Heart left ventricle (tissue), 16 donors: ENCODE measurements at regions not wholly inside any gene's neighbourhood (a gene's known extent, or its start where the extent isn't known, plus 50 kb on each side); places are given as distances from the start of the nearest gene placed in this dataset.

Experiments
- ATAC-seq, 4 donors: fragments of 200-7000 bp; cut with Tn5 transposase; one replicate each; pipeline ENCODE4 v1.9.1; 2020 to 2022; ENCODE audit warnings: moderate library complexity in 4 of 4, mild to moderate bottlenecking in 3 of 4, moderate number of reproducible peaks in 1 of 4
- DNase-seq, 5 donors: peaks; one replicate each; pipeline ENCODE4 v3.0.0-alpha.2; 2020
- H3K27ac ChIP-seq, 12 donors: fragments of 200-600 bp; sonication (generic) in 4 of 12; one replicate each; pipeline versions ENCODE4 v1.5.0 to v1.8.0; 2016 to 2022; ENCODE audit warnings: mild to moderate bottlenecking in 2 of 12
- H3K27me3 ChIP-seq, 9 donors: fragments of 200-600 bp; sonication (generic) in 2 of 9; one replicate each; pipeline versions ENCODE4 v1.5.1 to v1.8.0; 2016 to 2022; ENCODE audit warnings: mild to moderate bottlenecking in 3 of 9
- H3K36me3 ChIP-seq, 9 donors: fragments of 200-600 bp; sonication (generic) in 2 of 9; one replicate each; pipeline versions ENCODE4 v1.5.0 to v1.8.0; 2018 to 2022; ENCODE audit warnings: mild to moderate bottlenecking in 2 of 9
- H3K4me1 ChIP-seq, 12 donors: fragments of 200-600 bp; sonication (generic) in 4 of 12; one replicate each; pipeline versions ENCODE4 v1.5.0 to v1.8.0; 2016 to 2022; ENCODE audit warnings: mild to moderate bottlenecking in 3 of 12
- H3K4me3 ChIP-seq, 12 donors: fragments of 200-600 bp; sonication (generic) in 4 of 12; one replicate each; pipeline versions ENCODE4 v1.5.0 to v1.8.0; 2017 to 2022; ENCODE audit warnings: mild to moderate bottlenecking in 9 of 12, moderate library complexity in 4 of 12
- H3K9me3 ChIP-seq, 12 donors: fragments of 200-600 bp; sonication (generic) in 4 of 12; one replicate each; pipeline versions ENCODE4 v1.5.0 to v1.8.0; 2016 to 2022; ENCODE audit warnings: mild to moderate bottlenecking in 1 of 12
- POLR2A ChIP-seq, 2 donors: fragments of 450-650 bp; IDR thresholded peaks; one replicate each; pipeline ENCODE4 v1.6.1; 2017; ENCODE audit warnings: antibody characterized with exemption in 2 of 2, mild to moderate bottlenecking in 2 of 2, moderate library complexity in 2 of 2
- WGBS, 4 donors: extraction: QIAGEN DNeasy Blood & Tissue Kit in 2 of 4; methylation state at CpG; one replicate each; pipeline versions ENCODE4 v1.1.5 to v1.1.7; 2013 to 2018; 5-methylcytosine and 5-hydroxymethylcytosine counted together
- intact Hi-C, 10 donors: fragments of 100-400 bp; cut with DNase I; formaldehyde crosslinking; loops; one replicate each; pipeline versions ENCODE4 v1.11.1 to v1.14.2; 2022
- TF ChIP-seq, protein P1 (sequence below), 12 donors: fragments of 200-600 bp; sonication (generic) in 4 of 12; IDR thresholded peaks; one replicate each; pipeline versions ENCODE4 v1.5.0 to v1.8.0; 2018 to 2022; ENCODE audit warnings: antibody characterized with exemption in 12 of 12, mild to moderate bottlenecking in 5 of 12
- donor health status: ischemic (EF 13 %, LVEDD 7.1; RV severe dilation, severe dysfunction).
- donor health status: healthy with polysubstance abuse.
- donor health status: DM: no; HTN: yes; CAD: no.
- donor health status: DM: no; HTN: no; CAD: no.
- donor health status: ischemic (EF 25% LVEDD 6.9; RV normal size, moderate dysfunction).
- donor health status: ischemic (EF 25% LVEDD 5.7; RV mildly dilated, moderate dysfunction).
- donor health status: healthy.
- donor health status: DM: yes; HTN: yes; CAD: no.
- donor health status: ischemic (EF 35%, LVEDD 5.7; RV mildly dilated, moderate dysfunction).
- donor health status: nonischemic (EF 11% LVEDD 7.7; RV severe dilation, severe dysfunction).
- donor health status: DM: yes; HTN: yes; CAD: no.
- donor health status: PGD.
- donor health status: ischemic (EF 29% LVEDD 5.4; RV normal size, mild dysfunction).
- donor health status: nonischemic (EF 23%, LVEDD 6.1; RV moderate dilation, normal function).

DNA sequence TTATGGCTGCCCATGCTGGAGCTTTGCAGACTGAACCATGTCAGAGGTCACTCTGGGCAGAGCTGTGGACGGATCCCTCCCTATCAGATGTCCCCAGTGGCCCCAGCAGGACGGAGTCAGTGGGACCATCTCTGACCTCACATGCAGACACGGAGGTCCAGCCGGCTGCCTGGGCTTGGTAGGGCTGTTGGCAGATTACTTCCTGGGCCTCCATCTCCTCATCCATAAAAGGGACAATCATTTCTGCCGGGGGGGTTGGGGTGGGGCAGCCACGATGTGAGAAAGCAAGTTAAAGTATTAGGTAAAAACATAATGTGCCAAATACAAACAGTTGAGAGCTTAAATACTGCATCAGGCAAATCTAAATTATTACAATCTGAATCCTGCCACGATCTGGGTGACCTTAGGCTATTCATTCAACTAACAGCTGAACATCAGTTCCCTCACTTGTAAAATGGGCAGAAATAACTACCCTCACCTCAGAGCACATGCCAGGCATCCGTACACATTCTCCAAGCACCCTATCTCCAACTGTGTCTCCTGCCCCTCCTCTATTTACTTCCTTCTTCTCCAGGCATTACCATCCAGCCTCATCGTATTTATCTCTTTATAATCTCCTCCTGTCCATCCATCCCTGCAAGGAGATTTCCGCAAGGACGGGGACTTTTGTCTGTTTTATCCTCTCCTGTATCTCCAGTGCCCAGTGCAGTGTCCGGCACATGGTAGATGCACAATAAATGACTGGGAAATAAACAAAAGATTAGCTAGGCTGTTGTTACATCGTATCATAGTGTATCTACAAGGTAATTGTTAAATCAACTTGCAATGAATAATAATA is 192.3 kb upstream of the FOXF1 start:
- TF ChIP-seq, protein P1, sequence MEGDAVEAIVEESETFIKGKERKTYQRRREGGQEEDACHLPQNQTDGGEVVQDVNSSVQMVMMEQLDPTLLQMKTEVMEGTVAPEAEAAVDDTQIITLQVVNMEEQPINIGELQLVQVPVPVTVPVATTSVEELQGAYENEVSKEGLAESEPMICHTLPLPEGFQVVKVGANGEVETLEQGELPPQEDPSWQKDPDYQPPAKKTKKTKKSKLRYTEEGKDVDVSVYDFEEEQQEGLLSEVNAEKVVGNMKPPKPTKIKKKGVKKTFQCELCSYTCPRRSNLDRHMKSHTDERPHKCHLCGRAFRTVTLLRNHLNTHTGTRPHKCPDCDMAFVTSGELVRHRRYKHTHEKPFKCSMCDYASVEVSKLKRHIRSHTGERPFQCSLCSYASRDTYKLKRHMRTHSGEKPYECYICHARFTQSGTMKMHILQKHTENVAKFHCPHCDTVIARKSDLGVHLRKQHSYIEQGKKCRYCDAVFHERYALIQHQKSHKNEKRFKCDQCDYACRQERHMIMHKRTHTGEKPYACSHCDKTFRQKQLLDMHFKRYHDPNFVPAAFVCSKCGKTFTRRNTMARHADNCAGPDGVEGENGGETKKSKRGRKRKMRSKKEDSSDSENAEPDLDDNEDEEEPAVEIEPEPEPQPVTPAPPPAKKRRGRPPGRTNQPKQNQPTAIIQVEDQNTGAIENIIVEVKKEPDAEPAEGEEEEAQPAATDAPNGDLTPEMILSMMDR (IDR thresholded peaks at IDR 0.05) = no peak
- TF ChIP-seq POLR2A (IDR thresholded peaks at IDR 0.05) = no peak

DNA sequence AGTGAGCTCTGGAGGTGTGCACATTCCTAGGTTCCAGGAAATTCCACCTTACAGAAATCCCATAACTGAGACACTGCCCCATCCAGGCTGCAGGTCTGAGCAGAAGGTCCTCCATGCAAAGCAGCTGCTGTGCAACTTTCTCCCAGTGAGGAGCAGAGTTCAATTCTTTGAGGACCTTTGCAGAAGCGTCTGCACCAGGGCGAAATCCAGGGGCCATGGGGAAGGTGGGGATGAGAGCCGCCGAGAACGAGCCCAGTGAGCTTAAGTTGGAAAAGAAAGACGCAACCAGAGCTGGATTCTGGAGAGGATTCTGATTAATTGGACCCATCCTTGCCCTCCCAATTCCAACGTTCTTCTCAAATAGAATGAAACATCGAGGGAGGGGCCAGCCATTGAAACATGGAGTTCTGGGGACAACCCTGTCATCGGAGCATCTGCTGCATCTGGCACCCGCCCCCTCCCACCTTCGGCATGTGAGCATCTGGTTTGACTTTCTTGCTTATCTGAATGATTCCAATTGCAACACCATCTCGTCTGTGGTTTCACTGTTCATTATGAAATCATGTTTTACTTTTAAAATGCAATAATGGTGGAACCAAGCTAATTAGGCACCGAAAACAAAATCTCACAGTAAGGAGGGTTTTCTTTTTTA is 190.6 kb upstream of the FOXF1 start:
- no peak for TF ChIP-seq POLR2A (IDR thresholded peaks at IDR 0.05)
- TF ChIP-seq, protein P1 (IDR thresholded peaks at IDR 0.05) = no peak
- no peaks in the 10 kb centered on the region for H3K36me3 ChIP-seq
- H3K27me3 ChIP-seq = peaks cover 0 to 43% (median 5%) of the 10 kb centered on the region in 9 donors

More for the DNA sequence above, 192.3 kb upstream of the FOXF1 start:
- DNase-seq (peak in 1 of 5 donors; percentile 46), ATAC-seq (no peak)
- peaks cover 0 to 3% (median 0%) of the 10 kb centered on the region in 12 donors for H3K4me1 ChIP-seq
- peaks cover 0 to 49% (median 10%) of the 10 kb centered on the region in 9 donors for H3K27me3 ChIP-seq
- intact Hi-C loops = no loop called here
- 70 to 74% (median 72%) methylated on average over 13 of the region's 13 CpGs for WGBS, 4 donors
- no peak overlapping the region for H3K4me3 ChIP-seq
- H3K9me3 ChIP-seq = no peaks in the 10 kb centered on the region
- H3K27ac ChIP-seq = no peak overlapping the region
- no peaks in the 10 kb centered on the region for H3K36me3 ChIP-seq

DNA sequence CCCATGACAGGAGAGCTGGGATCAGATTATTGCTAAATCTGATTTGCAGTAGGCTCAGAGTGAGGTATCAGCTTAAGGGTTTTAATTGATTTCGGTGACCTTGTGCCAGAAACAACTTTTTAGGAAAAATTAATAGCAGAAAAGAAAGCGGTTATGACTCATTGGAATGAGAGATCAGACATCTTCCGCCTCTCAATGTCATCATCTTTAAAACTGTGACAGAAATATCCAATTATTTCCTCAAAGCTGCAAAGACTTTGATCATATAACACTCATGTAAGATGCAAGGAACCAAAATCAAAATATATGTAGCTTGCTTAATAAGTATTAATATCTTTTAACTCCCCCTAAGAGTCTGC is 190.1 kb upstream of the FOXF1 start:
- WGBS, 4 donors = 87 to 94% (median 89%) methylated on average over 3 of the region's 3 CpGs
- intact Hi-C loops = no loop called here
- TF ChIP-seq POLR2A (IDR thresholded peaks at IDR 0.05) = no peak
- TF ChIP-seq, protein P1 (IDR thresholded peaks at IDR 0.05) = no peak
- peaks cover 0 to 43% (median 4%) of the 10 kb centered on the region in 9 donors for H3K27me3 ChIP-seq
- no peak for ATAC-seq
- no peak overlapping the region for H3K4me3 ChIP-seq
- H3K27ac ChIP-seq = no peak overlapping the region
- no peak for DNase-seq
- H3K36me3 ChIP-seq = no peaks in the 10 kb centered on the region
- H3K9me3 ChIP-seq = peaks cover 0 to 5% (median 0%) of the 10 kb centered on the region in 12 donors
- H3K4me1 ChIP-seq = peaks cover 0 to 3% (median 0%) of the 10 kb centered on the region in 12 donors

More for the DNA sequence above, 190.6 kb upstream of the FOXF1 start:
- 65 to 75% (median 65%) methylated on average over 13 of the region's 13 CpGs for WGBS, 4 donors
- ATAC-seq = no peak
- Histone ChIP-seq H3K9me3 (no peaks in the 10 kb centered on the region), H3K27ac (no peak overlapping the region), H3K4me3 (no peak overlapping the region), H3K4me1 (peaks cover 0 to 3% (median 0%) of the 10 kb centered on the region in 12 donors)
- peak in 1 of 5 donors; percentile 22 for DNase-seq
- intact Hi-C loops = no loop called here

DNA sequence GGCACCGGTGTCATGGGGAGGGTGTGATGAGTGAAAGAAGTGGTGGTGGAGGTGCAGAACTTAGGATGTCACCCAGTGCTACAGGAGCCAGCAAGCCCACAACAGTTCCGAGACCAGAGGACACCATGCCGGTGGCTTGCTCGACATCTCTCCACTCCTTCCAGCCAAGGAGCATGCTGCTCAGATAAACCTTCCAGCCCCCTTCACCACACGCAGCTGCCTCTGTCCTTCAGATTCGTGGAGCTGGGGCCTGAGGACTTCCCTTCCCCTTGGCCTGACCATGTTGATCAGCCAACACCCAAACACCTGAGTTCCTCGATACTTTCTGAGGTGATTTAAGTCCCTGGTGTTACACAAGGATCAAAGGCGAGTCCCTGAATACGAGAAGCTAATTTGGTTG is 188.8 kb upstream of the FOXF1 start:
- TF ChIP-seq, protein P1 (IDR thresholded peaks at IDR 0.05) = no peak
- no peak for TF ChIP-seq POLR2A (IDR thresholded peaks at IDR 0.05)
- DNase-seq (no peak), ATAC-seq (no peak)
- Histone ChIP-seq H3K4me1 (peaks cover 0 to 3% (median 0%) of the 10 kb centered on the region in 12 donors), H3K36me3 (no peaks in the 10 kb centered on the region), H3K4me3 (no peak overlapping the region), H3K27ac (no peak overlapping the region), H3K27me3 (peaks cover 0 to 53% (median 4%) of the 10 kb centered on the region in 9 donors), H3K9me3 (peaks cover 0 to 13% (median 5%) of the 10 kb centered on the region in 12 donors)
- intact Hi-C loops = no loop called here
- WGBS, 4 donors = 77 to 84% (median 81%) methylated on average over 9 of the region's 9 CpGs
